ENCODE measurements at regions not wholly inside any gene's neighbourhood (a gene's known extent, or its start where the extent isn't known, plus 50 kb on each side); places are given as distances from the start of the nearest gene placed in this dataset.

GRCh38 chr18:4821801-4822200 is 366.7 kb upstream of the DLGAP1 start:
- TF ChIP-seq POLR2A (IDR thresholded peaks at IDR 0.05; ENCODE audit: low read length) (no peak), GATA1 (IDR thresholded peaks at IDR 0.05; ENCODE audit: low read depth, low read length) (no peak)

Measured in erythroblast (primary cell).